CD4-positive, alpha-beta T cell treated with Interleukin-17A for 4 hours (primary cell): ENCODE measurements at regions not wholly inside any gene's neighbourhood (a gene's known extent, or its start where the extent isn't known, plus 50 kb on each side); places are given as distances from the start of the nearest gene placed in this dataset.
A peak's percentile ranks its signal among the peaks of the same experiment; 100 is the strongest.

Experiments
- DNase-seq: peaks from one replicate; pipeline ENCODE4 v3.0.0-alpha.2; 2020; ENCODE audit warnings: mixed read lengths

GRCh38 chr6:156347656-156348055, 429.5 kb upstream of the ARID1B start:
- no peak for DNase-seq

- no peak for DNase-seq
These were observed 429.9 kb upstream of the ARID1B start for GRCh38 chr6:156347246-156347645.

- no peak for DNase-seq
These were observed 431.5 kb upstream of the ARID1B start for GRCh38 chr6:156345700-156346099.

- DNase-seq = no peak
These were observed 432.7 kb upstream of the ARID1B start for GRCh38 chr6:156344491-156344890.

- DNase-seq = no peak
These were observed 439.4 kb upstream of the ARID1B start for GRCh38 chr6:156337801-156338200.

- no peak for DNase-seq
These were observed 440.4 kb upstream of the ARID1B start for GRCh38 chr6:156336733-156337132.

GRCh38 chr6:156336089-156336488, 441.1 kb upstream of the ARID1B start:
- no peak for DNase-seq

- DNase-seq = no peak
These were observed 442.2 kb upstream of the ARID1B start for GRCh38 chr6:156334966-156335365.

- DNase-seq = no peak
These were observed 457.5 kb upstream of the ARID1B start for GRCh38 chr6:156319707-156320106.

GRCh38 chr6:156316583-156317125, 460.5 kb upstream of the ARID1B start:
- DNase-seq = no peak

GRCh38 chr6:156315146-156315545, 462.0 kb upstream of the ARID1B start:
- no peak for DNase-seq

- DNase-seq = no peak
These were observed 464.1 kb upstream of the ARID1B start for GRCh38 chr6:156313037-156313436.

- no peak for DNase-seq
These were observed 465.9 kb upstream of the ARID1B start for GRCh38 chr6:156311291-156311690.

- DNase-seq = no peak
These were observed 466.5 kb upstream of the ARID1B start for GRCh38 chr6:156310701-156311100.

- no peak for DNase-seq
These were observed 468.2 kb upstream of the ARID1B start for GRCh38 chr6:156309017-156309416.

GRCh38 chr6:156308604-156309003, 468.6 kb upstream of the ARID1B start:
- no peak for DNase-seq

- DNase-seq = no peak
These were observed 470.6 kb upstream of the ARID1B start for GRCh38 chr6:156306531-156306930.

- no peak for DNase-seq
These were observed 494.1 kb upstream of the ARID1B start for GRCh38 chr6:156283091-156283490.

GRCh38 chr6:156282087-156282486, 495.1 kb upstream of the ARID1B start:
- DNase-seq = no peak

GRCh38 chr6:156281266-156281665, 495.9 kb upstream of the ARID1B start:
- DNase-seq = no peak

- DNase-seq = no peak
These were observed 497.1 kb upstream of the ARID1B start for GRCh38 chr6:156280065-156280464.

GRCh38 chr6:156279261-156279969, 497.8 kb upstream of the ARID1B start:
- DNase-seq = no peak

GRCh38 chr6:156273065-156273711, 504.0 kb upstream of the ARID1B start:
- no peak for DNase-seq

- peak; percentile 35 for DNase-seq
These were observed 507.3 kb upstream of the ARID1B start for GRCh38 chr6:156269751-156270369.
